ENCODE measurements at regions not wholly inside any gene's neighbourhood (a gene's known extent, or its start where the extent isn't known, plus 50 kb on each side); places are given as distances from the start of the nearest gene placed in this dataset.
A peak's percentile ranks its signal among the peaks of the same experiment; 100 is the strongest.

- H3F3A ChIP-seq (ENCODE audit: low read length, unreplicated experiment), result no peaks in the 10 kb centered on the region
- no peaks in the 10 kb centered on the region for H3K36me3 ChIP-seq (ENCODE audit: low read depth, low read length)
- peaks cover 22% of the 10 kb centered on the region for H3K4me1 ChIP-seq (ENCODE audit: insufficient read depth, low read length)
- POLR2A ChIA-PET (ENCODE audit: unreplicated experiment), result interaction anchor here (0.6 kb wide), 1 partner anchor 389 kb away, joined by 4 read pairs; no protein-coding TSS in a partner anchor
- H3K27ac ChIP-seq (ENCODE audit: low read length), result no peak overlapping the region
- CTCF ChIA-PET, result interaction anchor here (0.7 kb wide), 1 partner anchor 100 kb away, joined by 3 read pairs; no protein-coding TSS in a partner anchor
- H3K79me2 ChIP-seq (ENCODE audit: low read length), result no peaks in the 10 kb centered on the region
- H4K20me1 ChIP-seq (ENCODE audit: low read length), result no peaks in the 10 kb centered on the region
- TF ChIP-seq EZH2 (IDR thresholded peaks at IDR 0.05; ENCODE audit: low read length, unreplicated experiment) (no peak), CTCF (conservative IDR thresholded peaks at IDR 0.05; ENCODE audit: low read depth, low read length) (no peak), EZH2phosphoT487 (IDR thresholded peaks at IDR 0.05; ENCODE audit: borderline replicate concordance, low read length) (no peak)
- no peak for ATAC-seq
- no peak for DNase-seq
- no peaks in the 10 kb centered on the region for H3K9me3 ChIP-seq (ENCODE audit: low read length)
- no TSS peak for BruUV-seq (replicated peaks)
- no peak overlapping the region for H3K4me3 ChIP-seq (ENCODE audit: low read length)
- no peaks in the 10 kb centered on the region for H3K9me2 ChIP-seq (replicated peaks; ENCODE audit: low read length)
- no peak overlapping the region for H3K4me2 ChIP-seq (ENCODE audit: low read length)
- no peaks in the 10 kb centered on the region for H3K27me3 ChIP-seq (ENCODE audit: low read length)
- no peak overlapping the region for H2AFZ ChIP-seq (ENCODE audit: low read length)
- intact Hi-C loops (cut with micrococcal nuclease), result no loop called here
- H3K9ac ChIP-seq (ENCODE audit: low read length), result no peak overlapping the region
Observed at GRCh38 chr12:115377230-115377629, 693.3 kb upstream of the TBX3 start.

- ChIA-PET POLR2A (ENCODE audit: unreplicated experiment) (interaction anchor here (0.6 kb wide), 1 partner anchor 691 kb away, joined by 3 read pairs; the partner anchor contains the start of gene TBX3), CTCF (no interaction called here)
- no peaks in the 10 kb centered on the region for H3K9me2 ChIP-seq (replicated peaks; ENCODE audit: low read length)
- no peaks in the 10 kb centered on the region for H3F3A ChIP-seq (ENCODE audit: low read length, unreplicated experiment)
- intact Hi-C loops (cut with micrococcal nuclease), result no loop called here
- DNase-seq (peak; percentile 74), ATAC-seq (peak; percentile 98)
- BruUV-seq (replicated peaks), result no TSS peak
- H3K27me3 ChIP-seq (ENCODE audit: low read length), result no peaks in the 10 kb centered on the region
- H4K20me1 ChIP-seq (ENCODE audit: low read length), result no peaks in the 10 kb centered on the region
- peak overlapping the region; percentile 25; the same call in 1 of the 2 replicates for H3K9ac ChIP-seq (ENCODE audit: low read length)
- H3K27ac ChIP-seq (ENCODE audit: low read length), result peak overlapping the region; percentile 68
- no peaks in the 10 kb centered on the region for H3K79me2 ChIP-seq (ENCODE audit: low read length)
- H3K4me3 ChIP-seq (ENCODE audit: low read length), result no peak overlapping the region
- TF ChIP-seq CTCF (conservative IDR thresholded peaks at IDR 0.05; ENCODE audit: low read depth, low read length), result no peak
- no peak for TF ChIP-seq EZH2phosphoT487 (IDR thresholded peaks at IDR 0.05; ENCODE audit: borderline replicate concordance, low read length)
- TF ChIP-seq EZH2 (IDR thresholded peaks at IDR 0.05; ENCODE audit: low read length, unreplicated experiment), result no peak
- peak overlapping the region; percentile 38 for H3K4me2 ChIP-seq (ENCODE audit: low read length)
- H3K9me3 ChIP-seq (ENCODE audit: low read length), result no peaks in the 10 kb centered on the region
- H2AFZ ChIP-seq (ENCODE audit: low read length), result peak overlapping the region; percentile 57
- no peaks in the 10 kb centered on the region for H3K36me3 ChIP-seq (ENCODE audit: low read depth, low read length)
- peaks cover 22% of the 10 kb centered on the region for H3K4me1 ChIP-seq (ENCODE audit: insufficient read depth, low read length)
Observed at GRCh38 chr12:115375186-115375991, 691.4 kb upstream of the TBX3 start.
